H54 (cell line): ENCODE measurements at regions not wholly inside any gene's neighbourhood (a gene's known extent, or its start where the extent isn't known, plus 50 kb on each side); places are given as distances from the start of the nearest gene placed in this dataset.

ENCODE experiments used
- DNase-seq: peaks from one replicate; pipeline ENCODE4 v3.0.0; 2011; ENCODE audit warnings: low spot score, mixed read lengths; ENCODE audit not compliant: insufficient read length
- FAIRE-seq: peaks from 3 replicates; lab custom pipeline; 2011; peaks lifted over from hg19 to GRCh38; lab: Jason Lieb, UNC
- POLR2A ChIP-seq: IDR thresholded peaks from 2 replicates; pipeline ENCODE4 v1.6.1; 2011; ENCODE audit warnings: low read depth, mild to moderate bottlenecking, low read length

DNA sequence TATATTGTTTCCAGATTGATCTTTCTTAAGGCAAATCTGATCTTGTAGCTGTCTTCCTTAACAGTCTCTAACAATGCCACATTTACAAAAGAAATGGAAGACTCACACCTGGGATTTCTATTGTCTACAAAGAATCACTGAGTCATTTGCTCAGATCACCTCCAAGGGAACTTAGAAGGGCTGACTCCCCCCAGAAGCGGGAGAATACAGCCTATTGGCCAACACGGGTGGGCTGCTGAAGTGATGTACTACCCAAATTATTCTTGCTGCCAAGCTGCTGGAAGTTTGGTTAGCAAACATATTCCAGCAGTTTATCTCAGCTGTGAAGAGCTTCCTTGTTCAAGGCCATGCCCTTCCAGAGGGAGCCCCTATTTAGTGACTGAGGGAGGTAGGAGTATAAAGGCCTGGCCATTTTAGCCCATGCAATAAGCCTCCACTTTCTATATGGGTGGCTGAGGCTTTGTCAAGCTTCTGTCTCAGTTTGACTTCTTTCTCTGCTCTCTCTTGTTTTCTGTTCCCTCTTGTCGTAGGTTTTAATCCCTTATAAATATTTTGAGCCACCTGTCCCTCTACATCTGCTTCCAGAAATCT, 379.4 kb downstream of the PRR16 start:
- DNase-seq = no peak
- TF ChIP-seq POLR2A = no peak
- FAIRE-seq = no peak

DNA sequence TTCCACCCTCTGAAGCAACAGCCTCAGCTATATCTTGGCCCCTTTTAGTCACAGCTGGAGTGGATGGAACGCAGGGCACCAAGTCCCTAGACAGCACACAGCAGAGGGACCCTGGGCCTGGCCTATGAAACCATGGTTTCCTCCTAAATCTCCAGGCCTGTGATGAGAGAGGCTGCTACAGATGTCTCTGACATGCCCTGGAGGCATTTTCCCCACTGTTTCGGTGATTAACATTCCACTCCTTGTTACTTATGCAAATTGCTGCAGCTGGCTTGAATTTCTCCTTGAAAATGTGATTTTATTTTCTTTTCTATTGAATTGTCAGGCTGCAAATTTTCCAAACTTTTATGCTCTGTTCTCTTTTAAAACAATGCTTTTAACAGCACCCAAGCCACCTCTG, 384.8 kb downstream of the PRR16 start:
- DNase-seq = no peak
- no peak for TF ChIP-seq POLR2A
- no peak for FAIRE-seq

DNA sequence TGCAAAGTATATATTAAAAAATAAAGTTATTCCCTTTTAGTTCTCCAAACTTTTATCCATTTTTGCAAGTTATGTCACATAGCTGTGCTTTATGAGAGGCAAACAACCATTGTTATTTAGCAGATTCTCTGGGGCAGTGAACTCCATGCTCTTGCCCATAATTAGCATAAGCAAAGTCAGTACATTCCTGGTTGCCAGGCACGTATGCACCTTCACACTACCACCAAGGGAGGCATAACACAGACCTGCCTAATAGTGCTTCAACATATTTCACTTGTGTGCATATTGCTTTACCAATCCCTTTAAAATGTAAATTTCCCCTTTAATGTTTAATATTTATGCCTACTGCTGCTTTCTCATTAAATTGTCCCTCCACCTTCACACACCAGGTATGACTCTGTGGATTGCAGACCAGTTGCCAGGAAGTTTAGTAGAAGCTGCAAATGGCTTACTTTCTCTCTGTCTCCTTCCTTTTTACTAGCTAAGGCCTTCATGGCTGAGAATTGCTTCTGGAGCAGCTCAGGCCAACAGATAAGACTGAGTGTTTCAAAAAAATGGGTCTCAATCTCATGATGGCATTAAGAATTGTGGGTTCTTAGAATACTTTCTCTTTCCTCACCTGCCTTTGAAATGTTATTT, 388.2 kb downstream of the PRR16 start:
- FAIRE-seq (no peak), DNase-seq (no peak)
- no peak for TF ChIP-seq POLR2A

DNA sequence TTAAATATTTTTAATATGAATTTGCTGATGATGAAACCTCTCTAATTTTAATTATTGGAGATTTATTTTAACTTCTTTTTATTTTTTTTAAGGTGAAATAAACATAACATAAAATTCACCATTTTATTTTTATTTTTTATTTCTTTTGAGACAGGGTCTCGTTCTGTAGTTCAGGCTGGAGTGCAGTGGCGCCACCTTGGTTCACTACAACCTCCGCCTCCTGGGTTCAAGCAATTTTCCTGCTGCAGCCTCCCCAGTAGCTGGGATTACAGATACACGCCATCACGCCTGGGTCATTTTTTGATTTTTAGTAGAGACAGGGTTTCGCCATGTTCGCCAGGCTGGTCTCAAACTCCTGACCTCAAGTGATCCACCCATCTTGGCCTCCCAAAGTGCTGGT, 402.9 kb downstream of the PRR16 start:
- no peak for TF ChIP-seq POLR2A
- DNase-seq (no peak), FAIRE-seq (no peak)

DNA sequence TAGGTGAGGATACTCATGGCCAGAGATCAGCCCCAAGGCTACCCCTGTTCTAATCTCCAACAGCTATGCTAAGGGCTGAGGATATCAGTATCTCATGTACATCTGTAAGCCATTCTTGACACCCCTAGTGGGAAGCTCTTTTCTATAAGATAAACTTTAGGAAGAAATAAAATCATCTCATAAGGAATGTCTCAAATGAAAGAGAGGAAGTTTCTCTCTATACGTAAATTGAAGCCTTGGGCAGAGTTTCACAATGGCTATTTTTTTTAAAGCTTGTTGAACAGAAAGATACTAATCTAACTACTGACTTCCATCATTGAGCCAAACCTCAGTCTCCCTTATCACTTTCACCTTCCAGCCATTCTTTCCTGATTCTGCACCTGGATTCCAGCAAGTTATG, 405.7 kb downstream of the PRR16 start:
- DNase-seq (no peak), FAIRE-seq (no peak)

DNA sequence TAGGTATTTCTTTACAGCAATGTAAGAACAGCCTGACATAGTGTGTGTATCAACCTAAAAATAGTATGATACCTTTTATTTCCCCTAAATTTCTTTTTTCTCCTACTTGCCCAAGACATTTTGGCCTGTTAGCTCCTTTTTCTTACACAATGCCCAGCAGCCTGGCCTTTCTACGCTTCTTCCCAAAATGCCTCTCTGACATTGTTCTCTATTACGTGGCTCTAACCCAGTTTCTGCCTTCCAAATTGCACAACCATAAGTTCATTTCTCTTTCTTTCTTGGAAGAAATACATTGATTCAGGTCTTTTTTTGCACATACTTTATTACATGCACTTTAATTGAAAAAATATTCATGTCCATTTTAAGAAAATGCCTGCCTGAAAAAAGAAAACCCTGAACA, 408.2 kb downstream of the PRR16 start:
- no peak for TF ChIP-seq POLR2A
- FAIRE-seq (no peak), DNase-seq (no peak)

More for the DNA sequence above, 405.7 kb downstream of the PRR16 start:
- TF ChIP-seq POLR2A = no peak

DNA sequence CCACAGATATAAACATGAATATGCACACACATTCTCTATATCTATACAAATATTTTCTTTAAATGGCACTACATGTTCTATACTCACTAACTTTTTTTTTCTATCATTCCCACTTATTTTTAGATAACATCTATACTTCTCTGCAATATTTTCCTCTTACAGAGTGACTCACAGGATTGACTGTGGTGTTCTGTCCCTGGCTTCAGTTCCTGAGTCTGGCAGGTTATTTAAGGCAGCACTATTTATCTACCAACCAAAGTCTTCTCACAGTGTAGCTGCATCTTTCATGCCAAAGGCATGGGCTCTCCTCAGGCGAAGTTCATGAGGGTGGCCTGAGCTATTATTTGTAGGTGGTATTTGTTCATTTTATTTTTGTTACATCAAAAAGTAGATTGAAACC, 409.0 kb downstream of the PRR16 start:
- FAIRE-seq = no peak

DNA sequence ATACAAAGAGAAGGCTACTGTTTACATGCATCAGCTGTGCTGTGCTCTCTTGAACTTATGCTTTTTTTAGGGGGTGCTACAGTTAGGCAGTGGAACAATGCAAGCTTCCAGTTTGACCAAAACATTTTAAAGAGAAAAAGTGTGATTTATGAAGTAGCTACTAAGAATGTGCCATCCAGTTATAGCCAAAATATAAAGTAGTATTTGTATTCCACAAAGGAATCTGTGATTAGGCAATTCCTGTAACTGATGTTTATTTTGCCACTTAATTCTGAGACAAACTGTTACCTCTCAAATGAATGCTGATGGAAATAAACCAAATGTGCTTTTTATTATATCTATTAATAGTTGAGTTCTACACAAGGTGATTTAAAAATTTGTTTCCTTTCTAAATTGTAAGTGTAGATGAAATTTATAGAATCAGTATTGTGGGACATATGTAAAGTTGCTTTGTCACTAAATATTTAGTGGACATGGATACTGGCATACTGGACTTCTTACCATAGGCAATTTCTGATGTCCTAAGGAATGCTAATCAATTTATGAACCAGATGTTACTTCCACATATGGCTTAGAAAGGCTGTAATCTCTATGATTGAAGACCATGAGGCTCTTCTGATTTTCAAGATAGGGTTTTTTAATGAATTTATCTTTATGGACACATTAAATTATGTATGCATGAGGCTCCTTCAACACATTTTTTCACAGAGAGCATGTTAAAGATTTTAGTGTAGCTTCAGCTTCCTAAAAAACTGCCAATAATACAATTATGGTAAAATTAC, 410.2 kb downstream of the PRR16 start:
- FAIRE-seq (no peak), DNase-seq (no peak)
- no peak for TF ChIP-seq POLR2A

More for the DNA sequence above, 409.0 kb downstream of the PRR16 start:
- no peak for TF ChIP-seq POLR2A
- DNase-seq = no peak

DNA sequence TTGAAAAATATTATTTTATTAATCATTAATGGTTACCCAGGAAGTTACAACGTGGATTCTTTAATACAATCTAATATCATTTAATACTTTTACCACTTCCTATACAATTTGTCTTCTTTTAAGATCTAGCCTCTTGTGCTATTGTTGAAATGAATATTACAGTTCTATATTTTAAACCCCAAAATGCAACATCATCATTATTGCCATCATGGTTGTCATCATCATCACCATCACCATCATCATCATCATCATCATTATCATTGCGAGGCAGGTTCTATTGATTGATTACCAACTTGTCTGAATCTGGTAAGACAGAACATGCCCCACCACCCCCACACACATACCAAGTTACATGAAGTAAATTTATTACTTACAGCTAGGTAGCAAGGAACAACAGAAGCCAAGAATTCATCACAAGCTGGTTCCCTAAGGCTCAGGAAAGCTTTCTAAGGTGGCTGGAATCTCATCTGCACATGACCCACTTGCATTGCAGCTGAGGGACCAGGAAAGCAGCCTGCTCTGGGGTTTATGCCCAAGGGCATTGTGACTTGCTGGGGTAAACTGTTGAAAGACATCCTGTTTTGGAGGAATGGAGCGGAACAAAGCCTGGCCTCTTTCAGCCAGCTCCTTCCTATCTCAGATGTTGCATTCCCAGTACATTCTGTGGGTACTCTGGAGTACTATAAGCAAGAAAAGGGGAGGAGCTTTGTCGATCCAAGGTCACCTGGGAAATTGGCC, 418.1 kb downstream of the PRR16 start:
- no peak for DNase-seq
- no peak for FAIRE-seq
- no peak for TF ChIP-seq POLR2A

DNA sequence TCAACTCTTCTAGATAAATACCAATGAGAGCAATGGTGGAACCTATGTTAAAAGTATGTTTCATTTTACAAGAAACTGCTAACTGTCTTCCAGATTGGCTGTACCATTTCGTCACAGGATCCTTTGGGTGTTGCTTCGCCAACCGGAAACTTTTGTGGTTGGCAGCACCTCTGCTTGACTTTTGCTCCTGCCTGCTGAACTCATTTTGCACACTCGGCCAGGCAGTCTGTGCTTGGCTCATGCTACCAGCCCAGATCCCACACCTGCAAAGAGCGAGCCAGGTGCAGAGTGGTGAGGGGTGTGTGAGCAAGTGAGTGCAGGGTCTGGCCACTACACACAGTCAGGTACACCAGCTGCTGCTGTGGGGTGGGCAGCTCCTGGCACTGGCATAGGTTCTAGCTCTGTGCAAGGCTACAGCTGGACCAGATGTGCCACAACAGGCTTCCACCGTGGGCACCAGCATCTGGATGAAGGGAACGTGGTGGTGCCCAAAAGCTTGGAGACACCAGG, 422.3 kb downstream of the PRR16 start:
- no peak for TF ChIP-seq POLR2A
- DNase-seq = no peak
- FAIRE-seq = no peak

DNA sequence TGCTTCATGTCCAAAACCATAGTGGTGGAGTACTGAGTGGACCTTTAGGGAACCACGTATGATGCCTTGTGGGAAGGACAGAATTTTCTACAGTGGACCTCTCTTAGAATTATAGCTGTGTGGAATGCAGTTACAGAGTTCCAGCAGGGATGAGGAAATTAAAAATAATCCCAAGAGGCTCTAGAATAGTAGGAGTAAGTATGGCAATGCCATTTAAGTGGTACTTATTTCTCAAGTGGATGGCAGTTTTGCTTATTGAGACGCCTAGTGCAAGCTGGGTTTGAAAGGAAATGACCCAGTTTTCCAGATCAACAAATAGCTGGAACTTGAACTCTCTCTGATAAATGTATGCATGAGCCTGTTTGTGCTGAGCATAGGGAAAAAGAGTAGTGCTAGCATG, 431.6 kb downstream of the PRR16 start:
- FAIRE-seq (no peak), DNase-seq (no peak)
- no peak for TF ChIP-seq POLR2A

DNA sequence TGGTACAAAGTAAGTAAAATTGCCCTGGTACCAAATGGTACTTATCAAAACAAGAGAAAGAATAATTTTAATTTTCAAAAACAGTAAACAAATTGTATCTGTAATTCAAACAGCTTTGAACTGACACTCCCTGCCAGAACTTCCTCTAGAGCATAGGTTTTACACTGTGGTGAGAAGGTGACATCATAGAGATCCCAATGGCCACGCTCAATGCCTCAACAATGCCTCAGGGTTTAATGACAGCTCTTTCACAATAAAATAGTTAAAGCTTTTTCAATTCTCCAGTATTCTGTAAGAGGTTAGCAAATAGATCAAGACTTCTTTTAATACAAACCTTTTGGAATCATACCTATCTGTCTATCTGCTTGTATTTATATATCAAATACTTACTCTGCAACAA, 437.1 kb downstream of the PRR16 start:
- FAIRE-seq (no peak), DNase-seq (no peak)
- TF ChIP-seq POLR2A = no peak

DNA sequence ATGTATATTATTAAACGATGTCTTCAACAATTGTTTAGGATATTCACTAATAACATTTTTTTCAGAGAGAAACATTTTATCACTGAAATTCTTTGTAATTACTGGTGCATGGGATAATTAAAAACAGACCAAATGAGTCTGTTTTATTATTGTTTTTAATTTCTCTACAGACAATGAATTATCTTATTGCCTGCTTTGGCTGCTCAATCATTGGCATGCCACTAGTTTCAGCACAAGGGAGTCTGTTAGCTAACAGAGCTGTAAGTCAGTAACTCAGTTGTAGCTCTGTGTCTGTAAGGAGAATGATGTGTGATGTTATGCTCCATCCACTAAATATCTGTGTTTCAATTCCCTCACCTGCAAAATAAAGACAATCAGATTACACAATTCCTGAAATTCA, 443.9 kb downstream of the PRR16 start:
- FAIRE-seq = no peak
- TF ChIP-seq POLR2A = no peak
- DNase-seq = no peak

DNA sequence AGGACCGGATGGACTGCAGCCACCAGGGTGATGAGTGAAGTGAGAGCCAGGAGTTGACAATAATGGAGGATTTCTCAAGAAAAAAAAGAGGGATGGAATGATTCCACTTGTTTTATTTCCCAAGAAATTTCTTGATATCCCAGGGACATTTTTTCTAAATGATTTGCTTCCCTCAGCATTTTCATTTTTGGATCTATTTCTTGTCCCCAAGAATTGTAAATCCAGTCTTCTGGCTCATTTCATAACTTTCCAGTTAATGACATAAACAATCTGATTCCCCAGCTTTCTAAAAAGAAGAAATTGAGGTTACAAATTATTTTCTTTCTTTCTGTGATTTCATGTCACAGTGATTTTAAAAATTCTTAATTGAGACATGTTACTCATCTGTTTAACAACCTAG, 446.5 kb downstream of the PRR16 start:
- no peak for TF ChIP-seq POLR2A
- DNase-seq (no peak), FAIRE-seq (no peak)
